SK-N-MC (cell line): ENCODE measurements at regions not wholly inside any gene's neighbourhood (a gene's known extent, or its start where the extent isn't known, plus 50 kb on each side); places are given as distances from the start of the nearest gene placed in this dataset.

Experiments used
- EZH2 ChIP-seq: fragments of 200-600 bp; sonication (generic); IDR thresholded peaks from one replicate; pipeline ENCODE4 v1.6.1; 2017; ENCODE audit warnings: antibody characterized with exemption
- FOXP2 ChIP-seq: optimal IDR thresholded peaks from 2 replicates; pipeline ENCODE3; 2011; ENCODE audit warnings: mild to moderate bottlenecking, moderate library complexity; ENCODE audit not compliant: insufficient read depth; ENCODE audit errors: extremely low read length, control extremely low read depth

GRCh38 chr10:130499541-130499940 is 363.4 kb downstream of the GLRX3 start:
- TF ChIP-seq EZH2 = no peak
- TF ChIP-seq FOXP2 = no peak
